Neural cell (in vitro differentiated cells): ENCODE measurements at regions not wholly inside any gene's neighbourhood (a gene's known extent, or its start where the extent isn't known, plus 50 kb on each side); places are given as distances from the start of the nearest gene placed in this dataset.

Experiments
- CTCF ChIP-seq: fragments of 450-650 bp; IDR thresholded peaks from 2 replicates; pipeline ENCODE4 v1.5.1; 2014; ENCODE audit warnings: antibody characterized with exemption, mild to moderate bottlenecking, moderate library complexity; ENCODE audit not compliant: poor library complexity, severe bottlenecking
- EP300 ChIP-seq: fragments of 450-650 bp; conservative IDR thresholded peaks from 2 replicates; pipeline ENCODE4 v1.6.1; 2014; ENCODE audit warnings: antibody characterized with exemption, mild to moderate bottlenecking, moderate library complexity; ENCODE audit not compliant: poor library complexity, severe bottlenecking
- EZH2 ChIP-seq: fragments of 200-600, 300-800 bp; shearing (Covaris generic), sonication (generic); IDR thresholded peaks from 2 replicates; pipeline ENCODE4 v1.6.1; 2014; ENCODE audit warnings: antibody characterized with exemption, low read length, borderline replicate concordance, mild to moderate bottlenecking; ENCODE audit not compliant: insufficient read depth, poor library complexity, severe bottlenecking
- POLR2AphosphoS5 ChIP-seq: IDR thresholded peaks from 2 replicates; pipeline ENCODE4 v1.6.1; 2012
- REST ChIP-seq: IDR thresholded peaks from 2 replicates; pipeline ENCODE4 v1.6.1; 2012; ENCODE audit warnings: borderline replicate concordance
- TAF1 ChIP-seq: IDR thresholded peaks from 2 replicates; pipeline ENCODE4 v1.6.1; 2012; ENCODE audit warnings: low read depth

- TF ChIP-seq CTCF (no peak), EZH2 (no peak), REST (no peak), EP300 (no peak), TAF1 (no peak), POLR2AphosphoS5 (no peak)
Observed at GRCh38 chr14:55752580-55753390, 172.8 kb downstream of the KTN1 start.
